Brain microvascular endothelial cell (primary cell): ENCODE measurements at regions not wholly inside any gene's neighbourhood (a gene's known extent, or its start where the extent isn't known, plus 50 kb on each side); places are given as distances from the start of the nearest gene placed in this dataset.

Experiments
- DNase-seq: peaks from one replicate; pipeline ENCODE4 v3.0.0-alpha.2; 2020
- H3K27ac ChIP-seq: fragments of 250-450 bp; sonication (Bioruptor Pico); 2 replicates; pipeline ENCODE4 v1.5.1; 2020; ENCODE audit warnings: mild to moderate bottlenecking, moderate library complexity
- H3K27me3 ChIP-seq: fragments of 250-450 bp; sonication (Bioruptor Pico); replicated peaks from 2 replicates; pipeline ENCODE4 v1.5.1; 2020; ENCODE audit warnings: mild to moderate bottlenecking
- H3K36me3 ChIP-seq: fragments of 250-450 bp; sonication (Bioruptor Pico); replicated peaks from 2 replicates; pipeline ENCODE4 v1.5.1; 2020; ENCODE audit warnings: mild to moderate bottlenecking
- H3K4me3 ChIP-seq: 2 replicates; pipeline ENCODE4 v1.5.1; 2011; ENCODE audit warnings: low read depth, mild to moderate bottlenecking, control low read depth, low read length, moderate library complexity
- in situ Hi-C: cut with HindIII; loops from 2 replicates; pipeline ENCODE4 v1.10.0; 2017; ENCODE audit warnings: low sequenced_read_pairs, low pct_ligation_motif_present
- TF ChIP-seq, protein P1 (sequence below): IDR thresholded peaks from 2 replicates; pipeline ENCODE4 v1.5.1; 2011; ENCODE audit warnings: low read depth, mild to moderate bottlenecking, moderate library complexity, low read length, control low read depth, inconsistent platforms; ENCODE audit errors: missing control alignments

DNA sequence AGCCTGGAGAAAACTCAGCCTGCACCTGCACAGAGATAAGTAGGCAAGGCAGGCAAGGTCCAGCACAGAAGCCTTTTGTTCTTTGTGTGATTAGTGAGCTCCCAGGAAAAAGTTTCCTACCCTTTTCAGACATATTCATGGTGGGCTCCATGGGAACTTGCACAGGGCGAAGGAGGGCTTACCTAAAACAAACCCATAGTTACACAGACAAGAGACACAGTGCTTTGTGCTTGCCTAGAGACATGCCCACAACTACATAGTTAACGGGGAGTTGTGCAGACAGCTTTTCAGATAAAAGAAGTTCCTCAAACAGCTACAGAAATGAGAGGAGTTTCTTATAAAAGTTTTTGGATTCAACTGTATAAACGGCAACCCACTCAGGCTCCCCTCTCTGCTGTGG, 180.5 kb downstream of the GLUD2 start:
- Histone ChIP-seq H3K4me3 (no peak overlapping the region), H3K27ac (no peak overlapping the region), H3K36me3 (no peaks in the 10 kb centered on the region), H3K27me3 (no peaks in the 10 kb centered on the region)
- TF ChIP-seq, protein P1, sequence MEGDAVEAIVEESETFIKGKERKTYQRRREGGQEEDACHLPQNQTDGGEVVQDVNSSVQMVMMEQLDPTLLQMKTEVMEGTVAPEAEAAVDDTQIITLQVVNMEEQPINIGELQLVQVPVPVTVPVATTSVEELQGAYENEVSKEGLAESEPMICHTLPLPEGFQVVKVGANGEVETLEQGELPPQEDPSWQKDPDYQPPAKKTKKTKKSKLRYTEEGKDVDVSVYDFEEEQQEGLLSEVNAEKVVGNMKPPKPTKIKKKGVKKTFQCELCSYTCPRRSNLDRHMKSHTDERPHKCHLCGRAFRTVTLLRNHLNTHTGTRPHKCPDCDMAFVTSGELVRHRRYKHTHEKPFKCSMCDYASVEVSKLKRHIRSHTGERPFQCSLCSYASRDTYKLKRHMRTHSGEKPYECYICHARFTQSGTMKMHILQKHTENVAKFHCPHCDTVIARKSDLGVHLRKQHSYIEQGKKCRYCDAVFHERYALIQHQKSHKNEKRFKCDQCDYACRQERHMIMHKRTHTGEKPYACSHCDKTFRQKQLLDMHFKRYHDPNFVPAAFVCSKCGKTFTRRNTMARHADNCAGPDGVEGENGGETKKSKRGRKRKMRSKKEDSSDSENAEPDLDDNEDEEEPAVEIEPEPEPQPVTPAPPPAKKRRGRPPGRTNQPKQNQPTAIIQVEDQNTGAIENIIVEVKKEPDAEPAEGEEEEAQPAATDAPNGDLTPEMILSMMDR, result no peak
- in situ Hi-C loops, result no loop called here
- DNase-seq, result no peak

DNA sequence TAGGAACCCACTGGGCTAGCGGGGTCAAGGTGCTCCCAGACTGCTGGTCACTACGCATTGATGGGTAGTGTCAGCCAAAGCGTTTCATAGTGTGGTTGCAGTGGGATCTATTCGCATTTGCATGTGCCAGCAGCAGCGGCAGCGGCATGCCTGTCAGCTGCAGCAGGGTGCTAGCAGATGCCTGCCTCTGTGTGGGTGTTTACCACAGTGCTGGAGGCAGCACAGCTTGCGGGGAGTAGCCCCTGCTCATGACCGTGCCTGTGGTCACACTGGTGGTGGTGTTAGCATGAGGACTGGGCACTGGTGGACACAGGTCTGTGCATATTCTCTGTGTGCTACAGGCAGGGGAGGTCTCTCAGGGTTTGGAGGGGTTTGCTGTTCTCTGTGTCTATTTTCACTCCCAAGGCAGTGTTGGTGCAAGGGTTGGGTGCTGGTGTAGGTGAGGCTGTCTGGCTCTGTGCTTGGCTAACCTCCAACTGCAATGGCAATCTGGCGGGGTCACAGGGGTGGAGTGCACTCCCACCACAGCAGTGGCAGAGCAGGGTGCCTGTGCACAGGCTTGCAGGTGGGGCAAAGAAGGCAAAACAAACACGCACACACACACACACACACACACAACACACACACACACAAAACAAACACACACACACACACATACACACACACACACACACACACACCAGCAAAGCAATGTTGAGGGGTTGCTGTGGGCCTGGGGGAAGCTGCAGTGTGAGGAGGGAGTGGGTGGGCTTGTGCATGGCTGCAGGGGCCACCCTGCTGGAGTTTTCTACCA, 184.4 kb downstream of the GLUD2 start:
- TF ChIP-seq, protein P1, result no peak
- DNase-seq, result no peak
- H3K4me3 ChIP-seq, result no peak overlapping the region
- H3K27ac ChIP-seq, result no peak overlapping the region
- in situ Hi-C loops, result no loop called here
- no peaks in the 10 kb centered on the region for H3K27me3 ChIP-seq
- H3K36me3 ChIP-seq, result no peaks in the 10 kb centered on the region

DNA sequence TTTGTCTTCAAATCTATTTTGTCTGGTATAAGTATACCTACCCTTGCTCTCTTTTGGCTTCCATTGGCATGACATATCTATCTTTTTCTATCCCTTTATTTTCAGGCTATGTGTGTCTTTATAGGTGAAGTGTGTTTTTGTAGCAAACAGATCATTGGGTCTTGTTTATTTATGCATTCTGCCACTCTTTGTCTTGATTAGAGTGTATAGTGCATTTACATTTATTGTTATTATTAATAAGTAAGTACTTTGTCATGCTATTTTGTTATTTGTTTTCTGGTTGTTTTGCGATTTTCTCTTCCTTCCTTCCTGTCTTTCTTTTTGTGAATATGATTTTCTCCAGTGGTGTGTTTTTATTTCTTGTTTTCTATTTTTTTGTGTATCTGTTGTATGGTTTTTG, 188.6 kb downstream of the GLUD2 start:
- H3K4me3 ChIP-seq, result no peak overlapping the region
- TF ChIP-seq, protein P1, result no peak
- DNase-seq, result no peak
- in situ Hi-C loops, result no loop called here
- H3K36me3 ChIP-seq, result no peaks in the 10 kb centered on the region
- H3K27me3 ChIP-seq, result no peaks in the 10 kb centered on the region
- no peak overlapping the region for H3K27ac ChIP-seq

DNA sequence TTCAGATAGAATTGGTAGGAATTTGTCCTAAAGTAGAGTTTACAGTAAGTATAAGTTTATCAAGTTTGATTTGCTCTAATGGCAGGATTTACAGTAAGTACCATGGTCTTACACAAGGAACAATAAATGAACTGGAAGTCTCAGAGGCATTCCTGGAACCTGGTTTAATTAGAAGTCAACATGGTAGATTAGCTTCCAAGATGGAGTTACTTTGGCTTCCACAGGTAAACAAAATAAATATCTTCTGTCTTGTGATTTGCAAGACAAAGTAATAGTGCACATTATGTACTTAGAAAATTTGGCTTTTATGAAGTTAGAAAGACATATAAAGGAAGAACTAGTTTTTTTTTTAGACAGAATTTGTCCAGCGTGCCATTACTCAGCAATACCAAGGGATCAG, 190.7 kb downstream of the GLUD2 start:
- Histone ChIP-seq H3K4me3 (no peak overlapping the region), H3K27ac (no peak overlapping the region), H3K27me3 (no peaks in the 10 kb centered on the region), H3K36me3 (no peaks in the 10 kb centered on the region)
- DNase-seq, result no peak
- in situ Hi-C loops, result no loop called here
- TF ChIP-seq, protein P1, result no peak

DNA sequence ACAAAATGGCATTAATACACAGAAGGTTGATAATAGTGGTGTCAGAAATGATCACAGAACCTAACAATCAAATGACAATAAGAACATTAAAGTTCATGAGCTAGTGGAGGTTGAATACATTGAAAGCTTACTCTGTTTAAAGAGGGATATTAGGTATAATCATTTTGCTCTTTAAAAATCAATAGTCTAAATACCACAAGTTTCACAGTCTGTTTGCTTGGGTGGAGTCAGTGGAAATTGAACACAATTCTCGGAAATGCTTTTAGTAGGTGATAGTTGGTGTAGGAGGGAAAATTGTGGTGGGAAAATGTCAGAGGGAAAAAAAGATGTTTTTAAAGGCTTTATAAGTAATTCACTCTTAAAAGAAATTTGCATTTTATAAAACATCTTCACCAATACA, 197.1 kb downstream of the GLUD2 start:
- in situ Hi-C loops, result no loop called here
- no peak overlapping the region for H3K4me3 ChIP-seq
- TF ChIP-seq, protein P1, result no peak

DNA sequence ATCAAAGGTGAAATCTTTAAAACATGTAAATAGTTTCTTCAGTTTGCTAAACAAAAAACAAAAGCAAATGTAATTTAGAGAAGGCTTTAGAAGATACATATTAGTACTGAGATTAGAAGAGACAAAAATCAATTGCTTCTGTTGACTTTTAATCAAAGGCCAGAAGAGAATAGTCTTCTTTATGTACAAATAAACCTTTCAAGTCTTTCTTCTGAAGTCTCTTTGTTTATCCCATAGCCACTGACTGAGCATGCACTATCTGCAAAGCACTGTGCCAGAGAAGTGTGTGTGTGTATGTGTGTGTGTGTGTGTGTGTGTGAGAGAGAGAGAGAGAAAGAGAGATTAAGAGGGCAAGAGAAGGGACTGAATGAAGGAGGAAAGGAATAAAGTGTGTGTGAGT, 198.4 kb downstream of the GLUD2 start:
- H3K27ac ChIP-seq, result no peak overlapping the region
- TF ChIP-seq, protein P1, result no peak
- no peaks in the 10 kb centered on the region for H3K36me3 ChIP-seq
- H3K4me3 ChIP-seq, result no peak overlapping the region
- DNase-seq, result no peak
- no peaks in the 10 kb centered on the region for H3K27me3 ChIP-seq
- in situ Hi-C loops, result no loop called here

More for the DNA sequence above, 197.1 kb downstream of the GLUD2 start:
- H3K27me3 ChIP-seq, result no peaks in the 10 kb centered on the region
- DNase-seq, result no peak
- H3K36me3 ChIP-seq, result no peaks in the 10 kb centered on the region
- H3K27ac ChIP-seq, result no peak overlapping the region
